Ishikawa (cell line): ENCODE measurements at regions not wholly inside any gene's neighbourhood (a gene's known extent, or its start where the extent isn't known, plus 50 kb on each side); places are given as distances from the start of the nearest gene placed in this dataset.

Source experiments
- CEBPB ChIP-seq: IDR thresholded peaks from 2 replicates; pipeline ENCODE4 v1.6.1; 2012
- CREB1 ChIP-seq: IDR thresholded peaks from 2 replicates; pipeline ENCODE4 v1.6.1; 2012; ENCODE audit warnings: low read depth
- EGR1 ChIP-seq: IDR thresholded peaks from 2 replicates; pipeline ENCODE4 v1.6.1; 2012
- EP300 ChIP-seq: IDR thresholded peaks from 2 replicates; pipeline ENCODE4 v1.6.1; 2012; ENCODE audit warnings: borderline replicate concordance
- FOXM1 ChIP-seq: IDR thresholded peaks from 2 replicates; pipeline ENCODE4 v1.6.1; 2012; ENCODE audit warnings: low read depth, borderline replicate concordance
- NFIC ChIP-seq: IDR thresholded peaks from 2 replicates; pipeline ENCODE4 v1.6.1; 2012
- RAD21 ChIP-seq: IDR thresholded peaks from 2 replicates; pipeline ENCODE4 v1.6.1; 2012; ENCODE audit warnings: low read depth
- TAF1 ChIP-seq: IDR thresholded peaks from 2 replicates; pipeline ENCODE4 v1.6.1; 2012; ENCODE audit warnings: low read depth, mild to moderate bottlenecking
- TCF12 ChIP-seq: IDR thresholded peaks from 2 replicates; pipeline ENCODE4 v1.6.1; 2012; ENCODE audit warnings: low read depth
- TEAD4 ChIP-seq: IDR thresholded peaks from 2 replicates; pipeline ENCODE4 v1.6.1; 2012
- YY1 ChIP-seq: IDR thresholded peaks from 2 replicates; pipeline ENCODE4 v1.6.1; 2012; ENCODE audit warnings: low read depth
- ZBTB7A ChIP-seq: IDR thresholded peaks from 2 replicates; pipeline ENCODE4 v1.6.1; 2012; ENCODE audit warnings: low read depth
- TF ChIP-seq, protein P1 (sequence below): IDR thresholded peaks from 2 replicates; pipeline ENCODE4 v1.6.1; 2012
- TF ChIP-seq, protein P2 (sequence below): IDR thresholded peaks from 2 replicates; pipeline ENCODE4 v1.6.1; 2012
- TF ChIP-seq, protein P3 (sequence below): IDR thresholded peaks from 2 replicates; pipeline ENCODE4 v1.6.1; 2012; ENCODE audit warnings: low read depth, mild to moderate bottlenecking

DNA sequence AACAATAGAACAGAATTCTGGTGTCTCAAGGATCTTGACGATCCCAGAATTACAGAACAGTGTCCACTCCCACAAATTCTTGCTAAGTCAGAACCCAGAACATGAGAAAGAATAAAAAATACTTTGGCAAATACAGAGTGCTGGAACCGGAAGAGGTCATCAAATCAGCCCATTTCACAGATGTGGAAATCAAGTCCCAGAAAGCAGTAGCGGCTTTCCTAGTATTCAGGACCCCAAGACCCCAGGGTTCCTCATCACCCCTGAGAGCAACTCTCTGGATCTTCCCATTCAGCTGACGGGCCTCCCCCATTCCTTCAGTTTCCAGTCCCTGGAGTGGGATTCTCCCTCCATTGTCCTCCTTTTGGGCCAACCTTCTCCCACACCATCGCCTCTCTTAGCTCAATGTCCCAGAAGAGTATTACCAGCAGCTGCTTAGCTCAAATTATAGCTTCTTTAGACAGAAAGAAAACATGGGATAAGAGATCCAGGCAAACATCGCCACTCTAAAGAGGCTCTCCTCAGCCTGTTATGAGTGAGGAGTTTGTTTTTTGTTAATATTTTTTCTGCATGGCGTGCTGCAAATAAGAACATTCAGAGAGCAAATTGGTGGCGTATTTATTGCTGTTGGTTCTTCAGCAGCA lies 268.3 kb downstream of the MN1 start:
- TF ChIP-seq, protein P1, sequence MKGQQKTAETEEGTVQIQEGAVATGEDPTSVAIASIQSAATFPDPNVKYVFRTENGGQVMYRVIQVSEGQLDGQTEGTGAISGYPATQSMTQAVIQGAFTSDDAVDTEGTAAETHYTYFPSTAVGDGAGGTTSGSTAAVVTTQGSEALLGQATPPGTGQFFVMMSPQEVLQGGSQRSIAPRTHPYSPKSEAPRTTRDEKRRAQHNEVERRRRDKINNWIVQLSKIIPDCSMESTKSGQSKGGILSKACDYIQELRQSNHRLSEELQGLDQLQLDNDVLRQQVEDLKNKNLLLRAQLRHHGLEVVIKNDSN: no peak
- TF ChIP-seq CEBPB (no peak), TEAD4 (no peak), RAD21 (no peak)
- TF ChIP-seq, protein P2, sequence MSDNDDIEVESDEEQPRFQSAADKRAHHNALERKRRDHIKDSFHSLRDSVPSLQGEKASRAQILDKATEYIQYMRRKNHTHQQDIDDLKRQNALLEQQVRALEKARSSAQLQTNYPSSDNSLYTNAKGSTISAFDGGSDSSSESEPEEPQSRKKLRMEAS: no peak

DNA sequence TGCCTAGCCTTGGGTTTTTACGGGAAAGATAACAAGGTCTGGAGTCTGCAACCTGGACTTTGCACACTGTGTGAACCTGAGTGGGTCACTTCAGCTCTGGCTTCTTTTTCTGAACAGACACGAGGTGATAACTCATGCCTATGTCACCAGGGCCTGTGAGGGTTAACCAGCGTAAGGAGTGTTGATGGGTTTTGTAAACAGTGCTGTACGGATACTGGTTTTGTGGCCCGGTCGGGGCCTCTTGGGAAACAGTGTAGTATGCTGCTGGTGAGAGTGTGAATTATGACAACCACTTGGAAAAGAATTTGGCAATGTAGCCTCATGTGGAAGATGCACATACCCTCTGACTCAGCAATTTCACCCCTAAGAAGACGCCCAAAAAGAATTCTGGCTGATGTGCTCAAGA lies 266.8 kb downstream of the MN1 start:
- no peak for TF ChIP-seq TAF1
- TF ChIP-seq, protein P3, sequence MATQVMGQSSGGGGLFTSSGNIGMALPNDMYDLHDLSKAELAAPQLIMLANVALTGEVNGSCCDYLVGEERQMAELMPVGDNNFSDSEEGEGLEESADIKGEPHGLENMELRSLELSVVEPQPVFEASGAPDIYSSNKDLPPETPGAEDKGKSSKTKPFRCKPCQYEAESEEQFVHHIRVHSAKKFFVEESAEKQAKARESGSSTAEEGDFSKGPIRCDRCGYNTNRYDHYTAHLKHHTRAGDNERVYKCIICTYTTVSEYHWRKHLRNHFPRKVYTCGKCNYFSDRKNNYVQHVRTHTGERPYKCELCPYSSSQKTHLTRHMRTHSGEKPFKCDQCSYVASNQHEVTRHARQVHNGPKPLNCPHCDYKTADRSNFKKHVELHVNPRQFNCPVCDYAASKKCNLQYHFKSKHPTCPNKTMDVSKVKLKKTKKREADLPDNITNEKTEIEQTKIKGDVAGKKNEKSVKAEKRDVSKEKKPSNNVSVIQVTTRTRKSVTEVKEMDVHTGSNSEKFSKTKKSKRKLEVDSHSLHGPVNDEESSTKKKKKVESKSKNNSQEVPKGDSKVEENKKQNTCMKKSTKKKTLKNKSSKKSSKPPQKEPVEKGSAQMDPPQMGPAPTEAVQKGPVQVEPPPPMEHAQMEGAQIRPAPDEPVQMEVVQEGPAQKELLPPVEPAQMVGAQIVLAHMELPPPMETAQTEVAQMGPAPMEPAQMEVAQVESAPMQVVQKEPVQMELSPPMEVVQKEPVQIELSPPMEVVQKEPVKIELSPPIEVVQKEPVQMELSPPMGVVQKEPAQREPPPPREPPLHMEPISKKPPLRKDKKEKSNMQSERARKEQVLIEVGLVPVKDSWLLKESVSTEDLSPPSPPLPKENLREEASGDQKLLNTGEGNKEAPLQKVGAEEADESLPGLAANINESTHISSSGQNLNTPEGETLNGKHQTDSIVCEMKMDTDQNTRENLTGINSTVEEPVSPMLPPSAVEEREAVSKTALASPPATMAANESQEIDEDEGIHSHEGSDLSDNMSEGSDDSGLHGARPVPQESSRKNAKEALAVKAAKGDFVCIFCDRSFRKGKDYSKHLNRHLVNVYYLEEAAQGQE: no peak
- no peak for TF ChIP-seq TEAD4
- no peak for TF ChIP-seq YY1
- no peak for TF ChIP-seq EP300
- TF ChIP-seq FOXM1: no peak
- no peak for TF ChIP-seq TCF12
- no peak for TF ChIP-seq CREB1
- no peak for TF ChIP-seq EGR1
- TF ChIP-seq, protein P1: no peak
- TF ChIP-seq RAD21: no peak
- no peak for TF ChIP-seq NFIC
- no peak for TF ChIP-seq CEBPB
- TF ChIP-seq, protein P2: no peak
- TF ChIP-seq ZBTB7A: no peak

DNA sequence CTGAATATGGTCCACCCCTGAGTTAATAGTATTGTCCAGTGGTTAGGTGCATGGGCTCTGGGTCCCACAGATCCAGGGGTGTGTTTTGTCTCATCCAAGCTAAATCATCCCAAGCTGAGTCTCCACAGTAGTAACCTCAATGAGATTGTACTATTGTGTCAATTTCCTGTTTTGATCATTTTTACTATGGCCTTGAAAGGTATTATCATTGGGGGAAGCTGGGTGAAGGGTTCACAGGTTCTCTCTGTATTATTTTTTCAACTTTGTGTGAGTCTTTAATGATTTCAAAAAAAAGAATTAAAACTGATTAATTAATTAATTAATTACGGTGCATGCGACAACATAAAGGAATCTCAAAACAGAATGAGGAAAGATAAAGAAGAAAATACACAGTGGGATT lies 266.1 kb downstream of the MN1 start:
- TF ChIP-seq EP300: no peak
- TF ChIP-seq, protein P3: no peak
- TF ChIP-seq TCF12: no peak
- TF ChIP-seq TEAD4: no peak
- no peak for TF ChIP-seq ZBTB7A

DNA sequence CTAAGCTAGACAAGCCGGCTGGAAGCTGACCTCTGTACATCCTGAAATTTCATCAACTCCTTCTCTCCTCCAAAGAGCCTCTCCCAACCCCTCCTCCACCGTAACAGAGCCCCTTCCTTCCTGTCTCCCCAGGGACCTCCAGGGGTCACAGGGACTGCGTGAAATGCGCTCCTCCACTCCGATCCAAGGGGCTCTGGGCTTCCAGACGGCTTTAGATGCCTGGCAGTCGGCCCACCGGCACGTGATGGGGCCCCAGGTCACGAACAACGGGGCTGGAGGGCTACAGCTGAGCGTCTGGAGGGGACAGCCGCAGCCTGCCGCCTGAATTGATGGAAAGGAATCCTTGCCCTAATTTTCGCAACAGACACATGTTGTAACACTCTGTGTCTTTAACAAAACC lies 264.1 kb downstream of the MN1 start:
- TF ChIP-seq TCF12: no peak
- no peak for TF ChIP-seq CREB1
- no peak for TF ChIP-seq FOXM1
- no peak for TF ChIP-seq ZBTB7A
- TF ChIP-seq, protein P2: no peak
- TF ChIP-seq TAF1: no peak
- no peak for TF ChIP-seq EGR1
- no peak for TF ChIP-seq TEAD4
- no peak for TF ChIP-seq CEBPB
- TF ChIP-seq YY1: no peak
- no peak for TF ChIP-seq NFIC
- no peak for TF ChIP-seq EP300
- TF ChIP-seq RAD21: no peak
- TF ChIP-seq, protein P1: no peak
- TF ChIP-seq, protein P3: no peak
